Activated CD8-positive, alpha-beta memory T cell treated with anti-CD3 and anti-CD28 coated beads, Interleukin-2, amount 10 ng/mL, durations not matched to agents 7 days and 5 days (primary cell): ENCODE measurements at regions not wholly inside any gene's neighbourhood (a gene's known extent, or its start where the extent isn't known, plus 50 kb on each side); places are given as distances from the start of the nearest gene placed in this dataset.
A peak's percentile ranks its signal among the peaks of the same experiment; 100 is the strongest.

Experiments used
- ATAC-seq: fragments of 150-1000 bp; cut with Tn5 transposase; one replicate; pipeline ENCODE4 v1.10.0; 2021; ENCODE audit warnings: moderate library complexity
- CTCF ChIA-PET: fragments of 350-600 bp; sonication (Branson Sonifier 250); formaldehyde crosslinking; loops from one replicate; lab custom pipeline; 2021; ENCODE audit warnings: antibody characterized with exemption; lab: Charles Lee
- DNase-seq: peaks from one replicate; pipeline ENCODE4 v3.0.0-alpha.2; 2020
- H3K27ac Mint-ChIP-seq: one replicate; pipeline ENCODE4 v1.8.0; 2021; ENCODE audit warnings: mild to moderate bottlenecking, mixed read lengths
- H3K27me3 Mint-ChIP-seq: one replicate; pipeline ENCODE4 v1.8.0; 2021; ENCODE audit warnings: mixed read lengths
- H3K36me3 Mint-ChIP-seq: one replicate; pipeline ENCODE4 v1.8.0; 2021; ENCODE audit warnings: mild to moderate bottlenecking, mixed read lengths
- H3K4me1 Mint-ChIP-seq: one replicate; pipeline ENCODE4 v1.8.0; 2021; ENCODE audit warnings: mixed read lengths
- H3K4me3 Mint-ChIP-seq: one replicate; pipeline ENCODE4 v1.8.0; 2021; ENCODE audit warnings: mild to moderate bottlenecking, moderate library complexity, mixed read lengths
- H3K9me3 Mint-ChIP-seq: one replicate; pipeline ENCODE4 v1.8.0; 2022; ENCODE audit warnings: low read depth, mixed read lengths

DNA sequence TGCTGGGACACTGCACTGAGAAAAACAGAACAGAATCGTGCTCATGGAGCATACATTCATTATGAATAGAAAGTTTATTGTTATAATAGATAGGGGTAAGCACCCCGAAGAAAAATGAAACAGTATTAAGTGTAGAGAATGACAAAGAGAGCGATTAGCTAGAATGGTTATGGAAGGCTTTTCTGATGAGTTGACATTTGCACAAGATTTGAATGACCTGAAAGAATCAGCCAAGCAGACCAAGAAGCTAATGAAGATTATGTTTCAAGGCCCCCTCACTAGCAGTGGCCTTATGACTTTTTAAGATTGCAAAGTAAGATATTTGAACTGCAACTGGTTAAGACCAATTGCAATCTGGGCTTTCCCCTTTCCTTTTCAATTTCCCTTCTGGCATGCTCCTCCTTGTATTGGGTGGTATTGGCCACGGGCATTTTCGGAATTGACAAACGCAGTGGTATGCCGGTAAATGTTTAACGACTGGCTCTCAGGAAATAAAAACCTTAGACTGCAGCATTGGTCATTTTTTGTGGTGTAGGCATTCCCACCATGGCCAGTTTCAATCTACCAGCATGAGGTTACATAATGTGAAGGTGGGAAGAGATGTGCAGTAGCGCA, 120.0 kb upstream of the CITED2 start:
- H3K36me3 Mint-ChIP-seq, result peaks cover 10% of the 10 kb centered on the region
- no peak overlapping the region for H3K27ac Mint-ChIP-seq
- peaks cover 6% of the 10 kb centered on the region for H3K4me1 Mint-ChIP-seq
- H3K4me3 Mint-ChIP-seq, result no peak overlapping the region
- CTCF ChIA-PET, result no interaction called here
- no peak for DNase-seq
- H3K9me3 Mint-ChIP-seq, result no peaks in the 10 kb centered on the region
- ATAC-seq, result no peak
- no peaks in the 10 kb centered on the region for H3K27me3 Mint-ChIP-seq

DNA sequence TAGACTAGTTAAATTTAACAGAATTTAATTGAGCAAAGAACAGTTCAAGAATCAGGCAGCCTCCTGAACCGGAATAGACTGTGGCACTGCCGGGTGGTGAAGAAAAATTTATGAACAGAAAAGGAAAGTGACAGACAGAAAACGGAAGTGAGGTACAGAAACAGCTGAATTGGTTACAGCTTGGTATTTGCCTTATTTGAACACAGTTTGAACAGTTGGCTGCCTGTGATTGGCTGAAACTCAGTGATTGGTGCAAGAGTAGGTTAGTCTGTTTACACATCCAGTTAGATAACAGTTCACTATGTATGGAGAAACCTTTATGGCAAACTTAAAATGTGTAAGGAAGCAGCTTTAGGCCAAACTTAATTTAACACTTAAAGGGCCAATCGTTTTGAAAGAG, 116.0 kb upstream of the CITED2 start:
- Mint-ChIP-seq H3K4me3 (no peak overlapping the region), H3K36me3 (peaks cover 10% of the 10 kb centered on the region), H3K4me1 (peaks cover 6% of the 10 kb centered on the region), H3K27ac (peak overlapping the region; percentile 5), H3K27me3 (no peaks in the 10 kb centered on the region), H3K9me3 (no peaks in the 10 kb centered on the region)
- ATAC-seq (peak; percentile 42), DNase-seq (peak; percentile 51)
- CTCF ChIA-PET, result interaction anchor here (1.1 to 1.4 kb wide), 2 partner anchors 13 to 115 kb away, joined by 3 to 4 read pairs; no protein-coding TSS in a partner anchor

DNA sequence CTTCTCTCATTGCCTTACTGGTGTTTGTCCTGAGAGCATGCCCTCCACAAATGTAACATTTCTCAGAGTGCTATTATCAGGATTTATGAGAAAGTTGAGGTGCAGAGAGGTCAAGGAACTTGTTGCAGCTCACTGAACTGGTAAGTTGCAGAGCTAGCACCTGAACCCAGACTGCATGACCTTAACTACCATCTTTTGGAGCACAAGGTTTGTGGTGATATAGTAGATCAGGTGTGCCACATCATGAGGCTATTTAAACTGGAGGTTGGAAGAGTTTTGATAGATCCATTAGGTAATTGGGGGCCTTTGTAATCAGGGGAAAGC, 112.0 kb upstream of the CITED2 start:
- peaks cover 6% of the 10 kb centered on the region for H3K36me3 Mint-ChIP-seq
- ATAC-seq, result no peak
- no peaks in the 10 kb centered on the region for H3K9me3 Mint-ChIP-seq
- H3K27ac Mint-ChIP-seq, result no peak overlapping the region
- no peak overlapping the region for H3K4me3 Mint-ChIP-seq
- no peaks in the 10 kb centered on the region for H3K27me3 Mint-ChIP-seq
- no peak for DNase-seq
- H3K4me1 Mint-ChIP-seq, result peaks cover 6% of the 10 kb centered on the region
- CTCF ChIA-PET, result interaction anchor here (1.0 to 1.6 kb wide), 4 partner anchors 9 to 116 kb away, joined by 3 read pairs; no protein-coding TSS in a partner anchor

DNA sequence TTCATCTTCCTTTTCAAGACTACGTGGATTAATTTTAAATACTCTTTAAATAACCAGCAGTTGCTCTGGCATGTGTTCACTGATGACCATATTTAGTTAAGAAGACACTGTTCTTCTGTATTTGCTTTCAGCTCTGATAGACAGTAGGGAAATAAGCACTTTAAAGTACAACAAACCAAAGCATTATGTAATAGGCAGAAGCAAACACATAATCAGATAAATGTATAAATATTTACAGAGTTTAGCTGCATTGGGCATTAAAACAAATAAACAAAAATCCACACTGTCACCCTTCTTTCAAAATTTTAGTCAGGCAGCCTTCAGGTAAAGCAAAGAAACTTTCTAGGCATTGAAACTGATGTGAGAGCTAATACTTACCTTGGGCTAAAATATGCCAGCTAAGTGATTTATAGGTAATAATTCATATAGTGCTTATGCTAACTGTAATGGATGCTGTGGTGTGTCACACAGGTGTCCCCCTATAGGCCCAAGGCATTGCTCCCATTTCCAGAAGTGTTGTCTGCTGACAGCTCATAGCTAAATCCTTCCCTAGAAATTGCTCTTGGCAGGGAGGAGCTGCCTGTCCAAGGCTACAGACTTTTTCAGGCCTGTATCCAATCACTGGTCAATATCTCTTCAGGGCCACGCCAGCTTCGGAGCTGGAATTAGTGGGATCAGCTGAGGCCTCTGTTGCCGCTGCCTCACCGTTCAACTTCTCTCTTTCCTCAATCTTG, 111.5 kb upstream of the CITED2 start:
- no peaks in the 10 kb centered on the region for H3K9me3 Mint-ChIP-seq
- H3K4me3 Mint-ChIP-seq, result no peak overlapping the region
- CTCF ChIA-PET, result interaction anchor here (1.0 to 1.2 kb wide), 3 partner anchors 9 to 115 kb away, joined by 3 read pairs; no protein-coding TSS in a partner anchor
- DNase-seq, result no peak
- no peaks in the 10 kb centered on the region for H3K27me3 Mint-ChIP-seq
- no peak for ATAC-seq
- peaks cover 5% of the 10 kb centered on the region for H3K4me1 Mint-ChIP-seq
- no peak overlapping the region for H3K27ac Mint-ChIP-seq
- H3K36me3 Mint-ChIP-seq, result peaks cover 5% of the 10 kb centered on the region

DNA sequence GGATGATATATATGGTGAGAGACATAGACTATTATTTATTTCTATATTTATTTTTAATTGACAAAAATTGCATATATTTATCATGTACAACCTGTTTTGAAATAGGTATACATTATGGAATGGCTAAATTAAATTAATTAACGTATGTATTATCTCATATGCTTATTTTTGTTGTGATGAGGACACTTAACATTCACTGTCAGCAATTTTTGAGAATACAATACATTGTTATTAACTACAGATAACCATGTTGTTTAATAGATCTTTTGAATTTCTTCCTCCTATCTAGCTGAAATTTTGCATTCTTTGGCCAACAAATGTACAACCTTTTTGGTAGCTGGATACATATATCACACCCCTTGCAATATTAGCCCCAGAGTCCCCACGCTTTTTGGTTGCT, 110.7 kb upstream of the CITED2 start:
- no peak overlapping the region for H3K27ac Mint-ChIP-seq
- CTCF ChIA-PET, result no interaction called here

DNA sequence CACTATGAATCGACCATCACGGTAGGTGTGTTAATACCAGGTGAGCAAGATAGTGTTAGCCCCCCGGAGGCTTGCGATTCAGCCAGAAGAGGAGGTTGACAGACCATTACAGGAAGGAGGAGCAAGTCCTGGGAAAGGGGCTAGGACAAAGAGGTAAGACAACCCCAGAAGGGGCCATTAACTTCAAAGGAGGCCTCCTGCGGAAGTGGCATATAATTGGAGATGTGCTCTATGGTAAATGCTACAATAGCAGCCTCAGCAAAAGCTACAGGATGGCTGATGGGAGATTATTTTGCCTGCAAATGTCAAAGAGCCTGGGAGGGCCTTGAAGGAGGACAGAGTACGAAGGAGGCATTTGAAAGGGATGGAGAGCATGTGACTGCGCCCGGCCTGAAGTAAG, 108.6 kb upstream of the CITED2 start:
- no peak for ATAC-seq
- no peaks in the 10 kb centered on the region for H3K36me3 Mint-ChIP-seq
- DNase-seq, result no peak
- no peak overlapping the region for H3K27ac Mint-ChIP-seq
- no peaks in the 10 kb centered on the region for H3K27me3 Mint-ChIP-seq
- CTCF ChIA-PET, result no interaction called here
- H3K4me3 Mint-ChIP-seq, result no peak overlapping the region
- H3K4me1 Mint-ChIP-seq, result no peaks in the 10 kb centered on the region
- no peaks in the 10 kb centered on the region for H3K9me3 Mint-ChIP-seq

More for the DNA sequence above, 110.7 kb upstream of the CITED2 start:
- no peaks in the 10 kb centered on the region for H3K36me3 Mint-ChIP-seq
- H3K9me3 Mint-ChIP-seq, result no peaks in the 10 kb centered on the region
- H3K27me3 Mint-ChIP-seq, result no peaks in the 10 kb centered on the region
- ATAC-seq (no peak), DNase-seq (no peak)
- H3K4me3 Mint-ChIP-seq, result no peak overlapping the region
- H3K4me1 Mint-ChIP-seq, result no peaks in the 10 kb centered on the region

DNA sequence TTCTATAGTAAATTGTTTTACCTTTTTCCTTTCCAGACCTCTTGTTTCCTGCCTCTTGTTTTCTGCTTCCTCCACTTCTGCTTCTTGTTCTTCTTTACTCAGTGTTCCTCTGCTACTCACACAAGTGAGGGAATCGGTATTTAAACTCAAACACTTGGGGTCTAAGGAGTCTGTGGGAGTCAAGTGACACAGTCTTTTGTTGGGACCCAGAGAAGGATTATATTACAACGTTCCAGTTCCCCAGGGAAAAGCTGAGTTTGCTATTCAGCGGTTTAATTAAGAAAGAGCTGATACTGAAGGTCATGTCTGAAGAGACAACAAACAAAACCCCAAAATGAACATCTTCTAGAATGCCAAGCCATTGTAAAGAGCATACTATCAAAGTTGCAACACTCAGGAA, 107.8 kb upstream of the CITED2 start:
- no peaks in the 10 kb centered on the region for H3K27me3 Mint-ChIP-seq

DNA sequence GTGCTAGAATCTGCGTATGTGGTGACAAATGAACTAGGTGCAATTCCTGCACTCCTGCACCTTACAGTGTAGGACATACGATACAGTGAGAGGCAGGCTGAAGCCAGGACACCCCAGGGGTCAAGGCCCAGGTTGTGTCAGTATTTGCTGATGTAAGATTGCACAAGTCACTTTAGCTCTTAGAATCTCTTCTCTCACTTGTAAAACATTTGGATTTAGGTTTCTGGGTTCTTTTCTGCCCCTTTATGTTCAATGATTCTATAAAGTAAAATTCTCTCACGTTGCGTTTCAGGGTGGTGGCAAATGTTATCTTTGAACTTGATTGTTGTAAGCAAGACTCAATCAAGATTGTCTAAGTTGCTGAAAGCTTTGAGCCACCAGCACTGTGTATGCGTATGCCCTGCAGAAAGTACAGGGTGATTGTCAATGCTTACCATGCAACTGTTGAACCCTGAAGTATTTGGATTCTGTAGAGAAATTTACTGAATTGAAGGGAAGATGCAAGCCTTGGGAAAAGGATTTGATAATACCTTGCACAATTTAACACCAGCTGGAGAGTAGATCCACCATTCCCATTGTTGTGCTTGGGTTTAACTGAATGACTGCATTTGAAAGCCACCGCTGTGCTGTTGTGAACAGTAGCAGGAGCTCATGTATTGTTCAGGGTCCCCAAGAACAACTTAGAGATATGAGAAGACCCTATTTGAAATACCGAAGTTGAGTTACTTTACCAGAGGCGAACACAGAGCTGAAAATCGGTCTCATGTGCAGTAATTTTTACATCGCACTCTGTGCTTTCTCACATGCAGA, 106.1 kb upstream of the CITED2 start:
- Mint-ChIP-seq H3K36me3 (no peaks in the 10 kb centered on the region), H3K9me3 (no peaks in the 10 kb centered on the region), H3K4me1 (no peaks in the 10 kb centered on the region), H3K27ac (no peak overlapping the region), H3K27me3 (no peaks in the 10 kb centered on the region), H3K4me3 (no peak overlapping the region)
- DNase-seq (no peak), ATAC-seq (no peak)
- CTCF ChIA-PET, result no interaction called here

More for the DNA sequence above, 107.8 kb upstream of the CITED2 start:
- Mint-ChIP-seq H3K4me3 (no peak overlapping the region), H3K4me1 (no peaks in the 10 kb centered on the region), H3K27ac (no peak overlapping the region), H3K36me3 (no peaks in the 10 kb centered on the region), H3K9me3 (no peaks in the 10 kb centered on the region)
- no peak for ATAC-seq
- DNase-seq, result no peak
- CTCF ChIA-PET, result no interaction called here

DNA sequence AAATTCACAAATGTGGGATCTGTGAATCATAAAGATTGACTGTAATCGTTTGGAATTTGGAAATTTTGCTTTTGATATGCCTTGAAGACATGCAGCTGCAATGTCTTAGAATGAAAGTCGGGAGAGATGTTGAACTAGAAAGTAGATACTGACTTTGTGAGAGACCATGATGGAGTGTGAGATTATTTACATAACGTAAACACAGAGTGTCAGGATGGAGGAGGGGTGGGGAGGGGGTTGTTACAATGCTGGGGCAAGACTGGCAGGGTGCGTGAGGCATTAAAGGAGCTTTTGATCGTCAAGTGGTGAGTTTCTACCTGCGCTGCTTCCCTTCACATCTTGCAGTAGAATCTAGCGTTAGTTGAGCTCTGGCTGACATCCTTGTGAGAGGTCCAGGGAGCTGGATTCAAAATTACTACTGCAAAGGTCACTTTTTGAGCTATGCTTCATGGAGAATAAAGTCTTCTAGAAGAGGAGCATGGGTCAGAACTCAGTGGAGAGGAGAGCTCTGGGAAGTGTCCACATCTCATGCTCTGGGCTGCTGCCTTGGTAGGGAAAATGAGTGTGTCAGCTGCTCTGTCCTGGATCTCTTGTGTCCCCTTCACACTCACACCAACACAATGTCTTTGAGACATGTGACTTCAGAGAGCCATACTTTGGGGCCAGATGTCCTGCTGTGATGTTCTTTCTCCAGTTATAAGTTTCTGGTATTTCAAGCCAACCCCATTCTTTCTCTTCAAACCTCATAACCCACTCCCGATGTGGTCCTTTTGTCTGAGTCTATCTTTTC, 105.2 kb upstream of the CITED2 start:
- H3K27me3 Mint-ChIP-seq, result no peaks in the 10 kb centered on the region
- CTCF ChIA-PET, result interaction anchor here (0.9 kb wide), 1 partner anchor 105 kb away, joined by 7 read pairs; the partner anchor contains the start of gene CITED2
- no peaks in the 10 kb centered on the region for H3K9me3 Mint-ChIP-seq
- no peak overlapping the region for H3K27ac Mint-ChIP-seq
- ATAC-seq (no peak), DNase-seq (no peak)
- H3K36me3 Mint-ChIP-seq, result no peaks in the 10 kb centered on the region
- H3K4me3 Mint-ChIP-seq, result no peak overlapping the region
- peaks cover 2% of the 10 kb centered on the region for H3K4me1 Mint-ChIP-seq

DNA sequence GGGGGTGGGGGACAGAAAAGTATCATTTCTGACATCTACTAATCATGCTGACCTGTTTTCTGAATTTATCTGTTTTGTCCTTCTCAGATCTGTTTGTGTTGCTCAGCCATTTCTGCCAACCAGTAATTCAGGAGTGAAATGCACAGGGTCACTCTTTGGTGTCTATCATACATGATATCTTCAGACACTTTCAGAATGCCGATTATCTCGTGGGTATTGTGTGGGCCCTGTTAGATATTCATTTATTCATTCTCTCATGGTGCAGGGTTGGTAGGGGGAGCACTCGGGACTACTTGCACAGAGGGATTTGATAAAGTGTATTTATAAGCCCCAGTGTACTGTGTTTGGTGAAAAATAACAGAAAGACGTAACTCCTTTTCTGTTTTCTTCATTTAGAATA, 101.2 kb upstream of the CITED2 start:
- ATAC-seq, result no peak
- no peak overlapping the region for H3K4me3 Mint-ChIP-seq
- H3K9me3 Mint-ChIP-seq, result no peaks in the 10 kb centered on the region
- DNase-seq, result no peak
- H3K27ac Mint-ChIP-seq, result no peak overlapping the region
- no peaks in the 10 kb centered on the region for H3K36me3 Mint-ChIP-seq
- peaks cover 9% of the 10 kb centered on the region for H3K4me1 Mint-ChIP-seq
- no peaks in the 10 kb centered on the region for H3K27me3 Mint-ChIP-seq
- CTCF ChIA-PET, result no interaction called here

DNA sequence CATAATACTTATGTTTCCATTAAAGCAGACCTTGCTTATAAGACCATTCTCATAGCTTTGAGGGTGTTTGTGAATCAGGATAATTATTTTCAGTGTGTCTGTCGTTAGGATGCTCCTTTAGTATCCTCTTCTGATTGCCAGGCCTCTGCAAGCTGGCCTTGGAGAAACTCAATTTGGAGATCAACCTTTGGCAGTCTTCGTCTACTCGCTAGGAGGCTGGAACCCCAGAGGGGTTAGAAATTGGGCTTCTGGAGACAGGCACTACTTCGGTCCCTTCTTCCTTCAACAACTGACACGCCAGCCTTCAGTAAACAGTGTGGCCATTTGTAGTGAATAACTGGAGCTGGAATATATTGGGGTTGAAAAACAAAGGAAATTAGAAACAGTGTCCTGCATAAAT, 100.8 kb upstream of the CITED2 start:
- ATAC-seq (no peak), DNase-seq (no peak)
- no peaks in the 10 kb centered on the region for H3K36me3 Mint-ChIP-seq
- H3K27ac Mint-ChIP-seq, result no peak overlapping the region
- H3K4me1 Mint-ChIP-seq, result peaks cover 9% of the 10 kb centered on the region
- CTCF ChIA-PET, result interaction anchor here (1.2 kb wide), 1 partner anchor 100 kb away, joined by 4 read pairs; the partner anchor contains the start of gene CITED2
- H3K9me3 Mint-ChIP-seq, result no peaks in the 10 kb centered on the region
- H3K4me3 Mint-ChIP-seq, result no peak overlapping the region
- H3K27me3 Mint-ChIP-seq, result no peaks in the 10 kb centered on the region

DNA sequence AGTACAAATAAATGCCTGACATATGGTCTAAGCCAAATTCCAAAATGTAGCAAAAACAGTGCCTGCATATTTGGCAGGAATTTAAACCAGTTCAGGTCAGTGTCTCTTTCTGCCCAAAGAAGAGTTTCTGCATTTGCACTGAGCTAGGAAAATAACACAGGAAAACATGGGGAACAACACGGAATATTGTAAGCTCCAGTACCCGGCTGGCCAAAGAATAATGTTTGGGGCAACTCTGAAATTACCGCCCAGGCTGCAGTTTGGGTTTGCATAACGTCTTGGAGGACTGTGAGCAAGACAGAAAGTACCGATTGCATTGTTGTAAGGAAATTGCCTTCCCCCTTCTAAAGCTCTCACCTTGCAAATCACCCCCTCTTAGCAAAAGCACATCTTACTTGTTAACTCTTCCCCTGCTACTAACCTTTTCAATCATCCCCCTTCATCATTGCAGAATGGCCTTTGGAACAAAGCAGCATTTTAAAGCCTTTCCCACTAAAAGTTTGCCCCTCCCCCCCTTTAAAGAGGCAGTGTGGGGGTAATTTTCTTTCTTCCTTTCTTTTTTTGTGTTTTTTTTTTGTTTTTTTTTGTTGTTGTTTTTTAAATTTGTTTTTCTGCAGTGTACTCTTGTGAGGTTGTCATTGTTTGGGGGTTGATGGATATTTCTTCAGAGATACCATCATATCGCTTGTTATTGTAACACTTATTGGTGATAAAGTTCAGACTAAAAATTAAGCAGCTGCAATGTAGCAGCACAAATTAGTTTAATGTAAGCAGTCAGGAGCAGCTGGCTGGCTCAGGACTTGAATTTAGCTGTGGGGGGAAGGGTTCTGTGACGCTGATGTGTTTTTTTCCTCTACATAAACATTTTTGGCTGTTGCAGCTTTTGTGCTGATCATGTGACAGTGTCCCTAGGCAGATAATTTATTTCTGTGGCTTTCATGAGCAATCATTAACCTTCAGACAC, 100.0 kb upstream of the CITED2 start:
- H3K4me1 Mint-ChIP-seq, result peaks cover 9% of the 10 kb centered on the region
- CTCF ChIA-PET, result interaction anchor here (1.0 to 1.2 kb wide), 2 partner anchors 37 to 99 kb away, joined by 3 to 4 read pairs; partner anchors contain the start of gene CITED2
- H3K27ac Mint-ChIP-seq, result peak overlapping the region; percentile 29
- no peak overlapping the region for H3K4me3 Mint-ChIP-seq
- no peaks in the 10 kb centered on the region for H3K36me3 Mint-ChIP-seq
- DNase-seq (no peak), ATAC-seq (no peak)
- H3K9me3 Mint-ChIP-seq, result no peaks in the 10 kb centered on the region
- no peaks in the 10 kb centered on the region for H3K27me3 Mint-ChIP-seq
